Mesendoderm (in vitro differentiated cells): ENCODE measurements at regions not wholly inside any gene's neighbourhood (a gene's known extent, or its start where the extent isn't known, plus 50 kb on each side); places are given as distances from the start of the nearest gene placed in this dataset.

ENCODE experiments used
- DNase-seq: peaks from one replicate; pipeline ENCODE4 v3.0.0; 2013
- H2AK5ac ChIP-seq: 2 replicates; pipeline ENCODE4 v1.6.1; 2013; ENCODE audit warnings: low read length, inconsistent platforms
- H2BK120ac ChIP-seq: 2 replicates; pipeline ENCODE4 v1.6.1; 2013; ENCODE audit warnings: low read depth, mild to moderate bottlenecking, low read length, moderate library complexity, mixed read lengths
- H2BK15ac ChIP-seq: replicated peaks from 2 replicates; pipeline ENCODE4 v1.6.1; 2013; ENCODE audit warnings: low read depth, mild to moderate bottlenecking, moderate library complexity
- H2BK5ac ChIP-seq: 2 replicates; pipeline ENCODE4 v1.6.1; 2013; ENCODE audit warnings: low read length, inconsistent platforms
- H3K18ac ChIP-seq: 2 replicates; pipeline ENCODE4 v1.6.1; 2013; ENCODE audit warnings: mild to moderate bottlenecking, low read length, mixed read lengths
- H3K23ac ChIP-seq: one replicate; pipeline ENCODE4 v1.6.1; 2013; ENCODE audit warnings: low read length
- H3K27ac ChIP-seq: 2 replicates; pipeline ENCODE4 v1.5.1; 2013; ENCODE audit warnings: low read depth, mild to moderate bottlenecking, inconsistent platforms, low read length, moderate library complexity
- H3K27me3 ChIP-seq: 2 replicates; pipeline ENCODE4 v1.6.1; 2013; ENCODE audit warnings: low read length, control low read depth, mild to moderate bottlenecking, inconsistent platforms; ENCODE audit not compliant: insufficient read depth, poor library complexity
- H3K36me3 ChIP-seq: 2 replicates; pipeline ENCODE4 v1.6.1; 2013; ENCODE audit warnings: low read length, inconsistent platforms; ENCODE audit not compliant: control insufficient read depth, insufficient read depth
- H3K4ac ChIP-seq: one replicate; pipeline ENCODE4 v1.6.1; 2013; ENCODE audit warnings: low read depth, mild to moderate bottlenecking, low read length, moderate library complexity
- H3K4me1 ChIP-seq: 2 replicates; pipeline ENCODE4 v1.6.1; 2013; ENCODE audit warnings: low read depth, low read length, inconsistent platforms; ENCODE audit not compliant: control insufficient read depth
- H3K4me2 ChIP-seq: 2 replicates; pipeline ENCODE4 v1.6.1; 2013; ENCODE audit warnings: low read length
- H3K4me3 ChIP-seq: 2 replicates; pipeline ENCODE4 v1.5.1; 2013; ENCODE audit warnings: mild to moderate bottlenecking, low read length
- H3K56ac ChIP-seq: one replicate; pipeline ENCODE4 v1.6.1; 2013; ENCODE audit warnings: low read length
- H3K79me1 ChIP-seq: 2 replicates; pipeline ENCODE4 v1.6.1; 2013; ENCODE audit warnings: low read length, inconsistent platforms
- H3K79me2 ChIP-seq: 2 replicates; pipeline ENCODE4 v1.6.1; 2013; ENCODE audit warnings: mild to moderate bottlenecking, low read length; ENCODE audit not compliant: control insufficient read depth, insufficient read depth
- H3K9ac ChIP-seq: 2 replicates; pipeline ENCODE4 v1.6.1; 2013; ENCODE audit warnings: low read length, inconsistent platforms
- H4K5ac ChIP-seq: one replicate; pipeline ENCODE4 v1.6.1; 2013; ENCODE audit warnings: low read length
- H4K8ac ChIP-seq: one replicate; pipeline ENCODE4 v1.6.1; 2013; ENCODE audit warnings: low read depth, mild to moderate bottlenecking, control low read depth, low read length, moderate library complexity
- WGBS: extraction: QIAGEN DNeasy Blood & Tissue Kit; methylation state at CpG from one replicate; pipeline ENCODE4 v1.1.7; 2013; ENCODE audit warnings: low lambda C conversion rate, missing lambda C conversion rate; ENCODE audit not compliant: insufficient coverage; ENCODE audit errors: extremely low coverage; 5-methylcytosine and 5-hydroxymethylcytosine counted together

DNA sequence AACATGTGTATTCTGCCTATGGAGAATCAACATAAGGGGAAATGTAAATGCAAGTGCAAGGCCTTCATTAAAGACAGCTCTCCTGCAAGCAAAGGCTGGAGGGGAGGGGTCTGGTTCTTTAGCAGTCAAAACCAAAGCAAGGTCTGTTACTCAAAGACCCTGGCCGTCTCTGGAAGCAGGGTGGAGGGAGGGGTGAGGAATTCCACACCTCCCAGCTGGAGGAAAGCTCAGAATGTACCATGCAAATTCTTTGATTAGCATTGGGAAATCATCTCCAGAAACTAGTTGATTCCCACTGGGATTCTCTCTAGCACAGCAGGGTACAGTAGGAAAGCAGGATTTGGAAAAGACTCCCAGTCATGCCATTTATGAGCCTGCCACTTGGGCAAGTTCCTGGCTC lies 77.3 kb upstream of the ASIC2 start:
- Histone ChIP-seq H3K79me2 (no peaks in the 10 kb centered on the region), H3K9ac (peak overlapping the region; percentile 42), H4K5ac (no peak overlapping the region), H3K4me1 (peaks cover 28% of the 10 kb centered on the region), H4K8ac (no peak overlapping the region), H2BK5ac (peak overlapping the region; percentile 84), H2AK5ac (no peak overlapping the region), H3K56ac (peak overlapping the region; percentile 75), H3K23ac (no peak overlapping the region), H3K4me2 (peak overlapping the region; percentile 4), H3K4me3 (no peak overlapping the region), H2BK15ac (no peak overlapping the region), H2BK120ac (peak overlapping the region; percentile 89), H3K36me3 (no peaks in the 10 kb centered on the region), H3K27me3 (no peaks in the 10 kb centered on the region), H3K18ac (peak overlapping the region; percentile 52), H3K4ac (peak overlapping the region; percentile 60), H3K27ac (peak overlapping the region; percentile 77), H3K79me1 (no peaks in the 10 kb centered on the region)
- WGBS: no CpG with 5 or more reads among the region's 1 CpG
- peak; percentile 96 for DNase-seq

- no peak overlapping the region for H4K8ac ChIP-seq
- H3K36me3 ChIP-seq: no peaks in the 10 kb centered on the region
- DNase-seq: no peak
- peak overlapping the region; percentile 78 for H3K18ac ChIP-seq
- WGBS: no CpG with 5 or more reads among the region's 3 CpGs
- H3K4ac ChIP-seq: peak overlapping the region; percentile 39
- no peaks in the 10 kb centered on the region for H3K79me2 ChIP-seq
- peak overlapping the region; percentile 33 for H3K27ac ChIP-seq
- H4K5ac ChIP-seq: no peak overlapping the region
- peak overlapping the region; percentile 29 for H2BK120ac ChIP-seq
- peak overlapping the region; percentile 63 for H2AK5ac ChIP-seq
- H3K27me3 ChIP-seq: no peaks in the 10 kb centered on the region
- H2BK15ac ChIP-seq: no peak overlapping the region
- H3K56ac ChIP-seq: peak overlapping the region; percentile 79
- peak overlapping the region; percentile 81 for H2BK5ac ChIP-seq
- H3K4me1 ChIP-seq: peaks cover 32% of the 10 kb centered on the region
- H3K23ac ChIP-seq: no peak overlapping the region
- H3K9ac ChIP-seq: no peak overlapping the region
- H3K4me3 ChIP-seq: no peak overlapping the region
- H3K4me2 ChIP-seq: no peak overlapping the region
- H3K79me1 ChIP-seq: no peaks in the 10 kb centered on the region
Observed at GRCh38 chr17:33371377-33371776, 78.3 kb upstream of the ASIC2 start.

DNA sequence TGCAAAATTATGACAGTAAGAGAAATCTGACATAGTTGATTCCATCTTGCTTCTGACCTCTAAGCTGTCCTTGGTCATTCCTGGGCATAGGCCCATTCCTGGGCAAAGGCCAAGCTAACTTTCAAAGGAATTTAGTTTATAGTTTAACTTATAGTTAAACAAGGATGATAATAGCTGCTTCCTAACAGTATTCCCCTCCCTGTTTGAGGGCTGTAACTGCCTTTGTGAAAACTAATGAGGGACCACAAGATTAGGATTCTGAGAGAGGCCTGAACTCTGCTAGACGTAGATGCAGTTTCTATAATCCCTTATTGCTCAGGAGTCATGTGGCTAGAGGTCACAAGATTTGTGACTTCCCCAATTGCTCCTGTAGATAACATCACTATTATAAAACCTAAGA lies 80.2 kb upstream of the ASIC2 start:
- WGBS: no CpG with 5 or more reads among the region's 1 CpG
- Histone ChIP-seq H3K4me2 (no peak overlapping the region), H3K56ac (no peak overlapping the region), H3K4me1 (peaks cover 28% of the 10 kb centered on the region), H2BK15ac (no peak overlapping the region), H3K4ac (no peak overlapping the region), H3K79me2 (no peaks in the 10 kb centered on the region), H3K27ac (no peak overlapping the region), H4K8ac (no peak overlapping the region), H3K9ac (no peak overlapping the region), H3K18ac (no peak overlapping the region), H3K27me3 (no peaks in the 10 kb centered on the region), H2AK5ac (no peak overlapping the region), H2BK5ac (no peak overlapping the region), H3K79me1 (no peaks in the 10 kb centered on the region), H3K23ac (no peak overlapping the region), H4K5ac (no peak overlapping the region), H2BK120ac (no peak overlapping the region), H3K4me3 (no peak overlapping the region), H3K36me3 (no peaks in the 10 kb centered on the region)
- DNase-seq: no peak

GRCh38 chr17:33375103-33375502 lies 82.0 kb upstream of the ASIC2 start:
- Histone ChIP-seq H2BK5ac (peak overlapping the region; percentile 8), H3K56ac (peak overlapping the region; percentile 45), H3K23ac (no peak overlapping the region), H3K9ac (no peak overlapping the region), H3K4ac (no peak overlapping the region), H3K18ac (peak overlapping the region; percentile 63), H3K4me1 (peaks cover 20% of the 10 kb centered on the region), H3K79me1 (no peaks in the 10 kb centered on the region), H4K8ac (no peak overlapping the region), H2BK120ac (no peak overlapping the region), H3K4me3 (no peak overlapping the region), H4K5ac (no peak overlapping the region), H3K27ac (no peak overlapping the region), H3K79me2 (no peaks in the 10 kb centered on the region), H2BK15ac (no peak overlapping the region), H3K27me3 (no peaks in the 10 kb centered on the region), H3K36me3 (no peaks in the 10 kb centered on the region), H3K4me2 (no peak overlapping the region), H2AK5ac (no peak overlapping the region)
- DNase-seq: peak; percentile 85
- no CpG with 5 or more reads among the region's 5 CpGs for WGBS

GRCh38 chr17:33375783-33376182 lies 82.7 kb upstream of the ASIC2 start:
- H3K23ac ChIP-seq: no peak overlapping the region
- WGBS: no CpG with 5 or more reads among the region's 4 CpGs
- no peaks in the 10 kb centered on the region for H3K79me2 ChIP-seq
- H2BK5ac ChIP-seq: peak overlapping the region; percentile 8
- H3K79me1 ChIP-seq: no peaks in the 10 kb centered on the region
- H3K27ac ChIP-seq: no peak overlapping the region
- no peak for DNase-seq
- H3K4me3 ChIP-seq: no peak overlapping the region
- H2BK15ac ChIP-seq: no peak overlapping the region
- no peaks in the 10 kb centered on the region for H3K36me3 ChIP-seq
- no peaks in the 10 kb centered on the region for H3K27me3 ChIP-seq
- H2BK120ac ChIP-seq: no peak overlapping the region
- peak overlapping the region; percentile 63 for H3K18ac ChIP-seq
- no peak overlapping the region for H3K4me2 ChIP-seq
- H3K4ac ChIP-seq: no peak overlapping the region
- H2AK5ac ChIP-seq: peak overlapping the region; percentile 95
- H4K5ac ChIP-seq: peak overlapping the region; percentile 72
- peak overlapping the region; percentile 45 for H3K56ac ChIP-seq
- H3K4me1 ChIP-seq: peaks cover 23% of the 10 kb centered on the region
- H3K9ac ChIP-seq: no peak overlapping the region
- H4K8ac ChIP-seq: no peak overlapping the region

- no peak overlapping the region for H3K27ac ChIP-seq
- no peaks in the 10 kb centered on the region for H3K27me3 ChIP-seq
- no peak overlapping the region for H3K9ac ChIP-seq
- H4K5ac ChIP-seq: no peak overlapping the region
- no peak overlapping the region for H3K4me2 ChIP-seq
- no peaks in the 10 kb centered on the region for H3K36me3 ChIP-seq
- no peak for DNase-seq
- no peaks in the 10 kb centered on the region for H3K79me1 ChIP-seq
- no peak overlapping the region for H2BK5ac ChIP-seq
- H3K4ac ChIP-seq: no peak overlapping the region
- H2BK15ac ChIP-seq: no peak overlapping the region
- H2AK5ac ChIP-seq: peak overlapping the region; percentile 25
- H3K4me1 ChIP-seq: peaks cover 19% of the 10 kb centered on the region
- H3K18ac ChIP-seq: no peak overlapping the region
- H3K4me3 ChIP-seq: no peak overlapping the region
- H4K8ac ChIP-seq: no peak overlapping the region
- no peak overlapping the region for H3K56ac ChIP-seq
- no peaks in the 10 kb centered on the region for H3K79me2 ChIP-seq
- WGBS: no CpG with 5 or more reads among the region's 3 CpGs
- H2BK120ac ChIP-seq: no peak overlapping the region
- no peak overlapping the region for H3K23ac ChIP-seq
Observed at GRCh38 chr17:33377837-33378595, 84.9 kb upstream of the ASIC2 start.
